Testis (tissue), 2 donors: ENCODE measurements at regions not wholly inside any gene's neighbourhood (a gene's known extent, or its start where the extent isn't known, plus 50 kb on each side); places are given as distances from the start of the nearest gene placed in this dataset.

Source experiments
- CTCF ChIP-seq, 3 experiments: fragments of 450-650 bp in 2 of 3; fragments of 200-600 bp in 1 of 3; sonication (generic) in 1 of 3; IDR thresholded peaks; one replicate each; pipeline ENCODE4 v1.5.1; 2016 to 2019; ENCODE audit warnings: antibody characterized with exemption in 3 of 3, mild to moderate bottlenecking in 2 of 3, moderate library complexity in 1 of 3
- POLR2A ChIP-seq: fragments of 450-650 bp; IDR thresholded peaks from one replicate; pipeline ENCODE4 v1.6.1; 2017; ENCODE audit warnings: antibody characterized with exemption, mild to moderate bottlenecking, moderate library complexity

GRCh38 chr11:109073032-109073822 lies 348.8 kb upstream of the C11orf87 start:
- TF ChIP-seq CTCF (IDR thresholded peaks at IDR 0.05) (no peak), POLR2A (no peak)
